HG03520 (cell line): ENCODE measurements at regions not wholly inside any gene's neighbourhood (a gene's known extent, or its start where the extent isn't known, plus 50 kb on each side); places are given as distances from the start of the nearest gene placed in this dataset.
"Not testable (repeated sequence)": the region's sequence is repeated elsewhere in the genome, so short reads cannot be mapped to it uniquely, and the experiment has no call there.

Experiments used
- ATAC-seq: cut with Tn5 transposase; IDR thresholded peaks from one replicate; pipeline ENCODE4 v1.9.1; 2021; ENCODE audit warnings: mild to moderate bottlenecking, moderate library complexity; ENCODE audit not compliant: unreplicated experiment

DNA sequence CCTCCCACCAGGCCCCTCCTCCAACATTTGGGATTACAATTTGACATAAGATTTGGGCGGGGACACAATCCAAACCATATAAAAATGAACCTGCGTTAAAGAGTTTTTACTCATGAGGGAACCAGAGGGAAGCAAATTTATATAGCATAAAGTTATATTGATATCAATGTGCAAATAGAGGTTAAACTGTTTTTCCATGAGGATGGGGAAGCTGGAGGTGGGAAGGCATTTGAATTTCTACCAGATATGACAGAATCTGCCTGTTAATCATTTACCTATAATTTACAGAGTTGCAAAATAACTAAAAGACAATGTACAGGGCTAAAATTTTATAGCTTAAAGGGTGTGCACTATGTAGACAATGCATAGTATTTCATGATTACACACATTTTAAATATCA, 322.0 kb upstream of the FKBP1C start:
- no peak for ATAC-seq

DNA sequence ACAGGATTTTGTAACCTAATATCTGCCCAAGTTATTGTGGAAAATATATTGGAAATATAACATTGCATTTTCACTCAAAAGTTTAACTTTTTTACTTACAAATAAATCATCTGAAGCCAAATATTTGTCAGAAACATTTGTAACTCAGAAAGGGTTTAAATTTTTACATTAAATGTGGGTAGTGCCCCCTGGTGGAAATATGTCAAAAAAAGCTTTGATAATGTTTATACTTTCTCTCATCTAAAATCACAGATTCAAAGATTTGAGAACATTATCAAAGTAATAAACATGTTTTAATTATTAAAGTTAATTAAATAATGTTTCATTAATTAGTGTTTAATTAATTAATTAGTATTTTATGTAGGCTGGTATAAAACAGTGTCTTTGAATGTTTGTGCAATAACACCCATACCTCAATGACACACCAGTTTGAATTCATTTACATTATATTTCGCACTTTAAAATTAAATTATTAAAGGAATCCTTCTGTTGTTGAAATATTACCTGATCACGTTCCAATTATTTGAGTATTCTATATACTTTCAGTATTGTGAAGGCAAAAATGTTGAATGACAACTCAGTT, 320.1 kb upstream of the FKBP1C start:
- no peak for ATAC-seq

- no peak for ATAC-seq
Observed at GRCh38 chr6:62894114-62894513, 317.2 kb upstream of the FKBP1C start.

DNA sequence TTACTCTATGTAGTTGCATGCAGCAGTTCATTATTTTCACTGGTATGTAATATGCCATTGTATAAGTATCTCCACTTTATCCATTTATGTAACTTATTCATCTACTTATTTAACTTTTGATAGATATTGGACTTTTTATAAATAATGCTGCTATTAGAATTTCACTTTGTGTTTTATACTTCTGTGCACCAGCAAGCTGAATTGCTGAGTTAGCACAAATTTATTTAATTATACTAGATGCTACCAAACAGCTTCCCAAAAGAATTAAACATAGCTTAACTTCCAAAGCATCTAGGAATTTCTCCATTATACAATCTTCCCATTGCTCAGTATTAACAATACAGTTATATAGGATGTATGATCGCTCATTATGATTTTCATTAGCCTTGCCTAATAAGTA, 308.0 kb upstream of the FKBP1C start:
- ATAC-seq, result no peak

DNA sequence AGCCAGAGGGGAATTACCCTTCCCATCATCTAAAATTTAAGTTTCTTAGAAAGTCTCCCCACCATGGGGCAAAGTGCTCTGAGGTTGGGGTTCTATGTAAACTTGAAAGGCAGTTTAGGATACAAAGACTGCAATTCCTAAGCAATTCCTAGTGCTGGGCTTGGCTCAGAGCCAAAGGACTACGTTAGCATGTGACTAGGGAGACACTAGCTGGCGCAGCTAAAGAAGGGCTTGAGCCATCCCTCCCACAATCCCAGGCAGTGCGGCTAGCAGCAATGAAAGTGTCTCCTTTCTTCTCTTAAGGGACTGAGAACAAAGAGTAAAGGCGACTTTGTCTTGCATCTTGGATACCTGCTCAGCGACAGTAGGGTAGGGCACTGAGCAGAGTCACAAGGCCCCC, 306.6 kb upstream of the FKBP1C start:
- ATAC-seq, result no peak

DNA sequence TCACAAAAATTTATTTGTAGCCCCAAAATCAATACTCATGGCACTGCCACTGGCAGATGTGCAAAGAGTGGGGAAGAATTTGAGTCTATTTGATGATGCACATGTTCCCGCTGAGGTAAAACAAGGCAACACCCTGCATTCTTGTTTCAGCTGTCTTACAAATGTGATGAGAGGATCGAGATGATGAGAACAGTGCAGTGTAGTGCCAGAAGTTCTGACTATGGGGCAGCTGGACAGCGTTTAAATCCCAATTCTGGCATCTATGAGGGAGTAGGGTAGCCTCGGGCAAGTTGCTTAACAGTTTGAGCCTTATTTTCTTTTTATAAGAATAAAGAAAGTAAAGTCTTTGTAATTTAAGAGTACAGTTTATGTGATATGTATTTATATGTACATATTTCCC, 296.7 kb upstream of the FKBP1C start:
- ATAC-seq, result no peak

DNA sequence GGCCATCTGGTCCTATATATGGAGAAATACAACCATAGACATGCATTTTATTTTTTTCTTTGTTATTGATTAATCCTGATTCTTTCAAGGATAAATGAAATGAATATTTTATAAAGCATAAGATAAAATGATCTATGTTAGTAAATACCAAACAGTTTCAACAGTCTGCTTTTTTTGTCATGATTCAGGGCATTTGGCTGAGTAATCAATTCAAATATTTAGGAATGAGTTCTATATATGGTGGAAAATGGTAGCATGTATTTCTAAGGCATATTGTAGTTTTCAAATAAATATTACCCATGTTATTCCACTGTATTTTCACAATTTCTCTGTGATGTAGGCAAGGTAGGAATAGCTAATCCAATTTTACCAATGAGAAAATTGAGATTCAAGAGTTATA, 287.5 kb upstream of the FKBP1C start:
- no peak for ATAC-seq

DNA sequence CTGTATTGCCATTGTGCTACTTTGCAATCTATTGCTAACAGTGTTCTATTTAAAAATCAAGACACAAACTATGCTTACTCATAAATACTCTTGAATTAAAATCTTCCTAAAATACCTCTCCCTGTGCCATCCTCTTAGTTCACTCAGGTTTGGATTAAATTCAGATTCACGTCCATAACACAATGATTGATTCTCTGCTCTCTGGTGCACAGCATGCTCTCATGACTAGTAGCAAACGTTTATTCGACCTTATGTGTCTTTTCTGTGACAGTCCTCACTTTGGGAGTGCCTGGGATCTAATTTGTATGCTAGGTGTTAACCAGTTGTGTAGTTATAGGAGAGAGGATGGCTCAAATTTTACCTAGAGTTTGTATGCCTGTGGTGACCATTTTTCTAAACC, 270.4 kb upstream of the FKBP1C start:
- ATAC-seq, result no peak

- ATAC-seq, result no peak
Observed at GRCh38 chr6:62942000-62942399, 269.3 kb upstream of the FKBP1C start.

GRCh38 chr6:62968834-62969233, 242.4 kb upstream of the FKBP1C start:
- no peak for ATAC-seq

- no peak for ATAC-seq
Observed at GRCh38 chr6:62971976-62972658, 239.2 kb upstream of the FKBP1C start.

GRCh38 chr6:62974452-62974851, 236.8 kb upstream of the FKBP1C start:
- no peak for ATAC-seq

GRCh38 chr6:62976566-62976965, 234.7 kb upstream of the FKBP1C start:
- no peak for ATAC-seq

DNA sequence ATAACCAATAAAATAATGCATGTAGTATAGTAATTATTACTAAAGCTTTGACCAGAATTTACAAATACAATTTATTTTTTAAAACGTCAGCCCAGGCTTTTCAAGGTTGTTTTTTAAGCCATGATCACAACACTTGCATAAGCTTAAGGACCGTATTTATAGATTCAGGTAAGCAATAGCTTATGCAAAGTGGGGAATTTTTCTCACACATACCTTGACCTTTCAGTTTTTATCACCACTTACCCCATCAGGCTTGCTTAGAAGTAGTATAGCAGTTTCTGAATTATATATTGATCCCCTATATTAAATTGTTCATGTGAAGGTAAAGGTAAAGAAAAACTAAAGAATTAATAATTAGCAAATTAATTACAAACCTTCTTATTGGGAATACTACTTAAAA, 232.3 kb upstream of the FKBP1C start:
- no peak for ATAC-seq

GRCh38 chr6:62980093-62980492, 231.2 kb upstream of the FKBP1C start:
- ATAC-seq, result no peak

DNA sequence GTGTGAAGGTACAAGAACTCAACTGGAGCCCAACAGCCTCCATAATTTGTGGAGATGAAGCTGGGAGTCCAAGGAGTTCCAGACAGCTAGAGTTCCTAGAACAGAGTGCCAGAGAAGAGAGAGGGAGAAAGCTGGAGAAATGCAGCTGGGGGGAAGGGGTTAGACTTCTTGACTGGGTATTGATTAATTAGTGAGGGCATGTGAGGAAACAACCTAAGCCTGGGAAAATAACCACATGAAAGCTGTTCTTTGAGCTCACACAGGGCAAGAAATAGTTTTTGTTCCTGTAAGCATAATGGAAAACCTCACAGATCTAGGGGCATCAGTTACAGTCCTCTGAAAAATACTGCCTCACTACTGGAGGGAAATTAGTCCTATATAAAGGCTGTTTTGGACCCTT, 230.5 kb upstream of the FKBP1C start:
- ATAC-seq, result no peak

DNA sequence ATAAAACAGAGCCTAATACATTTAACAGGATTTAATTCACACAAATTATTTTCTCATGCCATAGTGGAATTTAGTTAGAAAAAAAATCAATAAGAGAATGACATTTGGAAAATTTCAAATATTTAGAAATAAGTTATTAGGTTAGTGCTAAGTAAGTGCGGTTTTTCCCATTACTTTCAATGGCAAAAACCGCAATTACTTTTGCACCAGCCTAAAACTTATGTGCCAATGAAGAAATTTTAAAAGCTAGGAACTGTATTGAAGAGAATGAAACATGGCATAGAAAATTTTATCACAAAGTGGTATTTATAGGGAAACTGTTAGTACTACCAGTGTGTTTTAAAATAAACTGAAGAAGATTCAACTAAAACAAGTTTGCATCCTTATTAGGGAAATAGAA, 228.3 kb upstream of the FKBP1C start:
- no peak for ATAC-seq

DNA sequence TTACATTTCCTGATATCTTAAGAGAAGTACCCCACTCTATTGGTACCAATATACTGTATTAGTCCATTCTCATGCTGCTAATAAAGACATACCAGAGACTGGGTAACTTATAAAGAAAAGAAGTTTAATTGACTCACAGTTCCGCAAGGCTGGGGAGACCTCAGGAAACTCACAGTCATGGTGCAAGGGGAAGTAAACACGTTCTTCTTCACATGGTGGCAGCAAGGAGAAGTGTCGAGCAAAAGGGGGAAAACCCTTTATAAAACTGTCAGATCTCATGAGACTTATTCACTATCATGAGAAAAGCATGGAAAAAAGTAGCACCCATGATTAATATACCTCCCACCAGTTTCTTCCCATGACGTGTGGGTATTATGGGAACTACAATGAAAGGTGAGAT, 219.6 kb upstream of the FKBP1C start:
- not testable (repeated sequence) for ATAC-seq

GRCh38 chr6:62993951-62994350, 217.3 kb upstream of the FKBP1C start:
- ATAC-seq, result no peak

- ATAC-seq, result no peak
Observed at GRCh38 chr6:62998022-62998421, 213.2 kb upstream of the FKBP1C start.

- ATAC-seq, result not testable (repeated sequence)
Observed at GRCh38 chr6:62999242-62999641, 212.0 kb upstream of the FKBP1C start.

DNA sequence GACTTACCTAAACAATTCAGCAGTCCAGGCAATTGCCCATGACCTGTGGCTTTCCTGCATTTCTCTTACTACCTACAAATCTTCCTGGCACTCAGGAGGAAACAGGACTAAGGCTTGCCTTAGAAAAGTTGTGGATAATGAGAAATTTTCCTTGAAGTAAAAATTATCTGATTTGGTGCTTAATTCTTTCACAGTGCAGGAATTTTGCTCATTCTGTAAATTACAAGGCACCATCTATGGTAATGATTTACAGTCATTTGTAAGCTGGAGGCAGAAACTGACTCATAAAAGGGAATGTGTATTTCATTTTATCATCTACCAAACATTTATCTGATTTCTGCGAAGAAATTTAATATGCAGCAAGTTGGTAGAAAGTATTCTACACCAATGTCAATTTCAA, 211.5 kb upstream of the FKBP1C start:
- ATAC-seq, result no peak

DNA sequence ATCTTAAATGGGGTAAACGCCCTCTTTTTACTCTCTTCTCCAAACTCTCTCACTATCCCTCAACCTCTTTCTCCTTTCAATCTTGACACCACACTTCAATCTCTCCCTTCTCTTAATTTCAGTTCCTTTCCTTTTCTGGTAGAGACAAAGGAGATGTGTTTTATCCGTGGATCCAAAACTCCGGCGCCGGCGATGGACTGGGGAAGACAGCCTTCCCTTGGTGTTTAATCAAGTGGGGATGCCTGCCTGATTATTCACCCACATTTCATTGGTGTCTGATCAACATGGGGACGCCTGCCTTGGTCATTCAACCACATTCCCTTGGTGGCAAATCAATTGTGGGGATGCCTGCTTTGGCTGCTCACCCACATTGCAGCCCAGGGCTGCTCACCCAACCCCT, 205.3 kb upstream of the FKBP1C start:
- not testable (repeated sequence) for ATAC-seq
